ENCODE measurements at regions not wholly inside any gene's neighbourhood (a gene's known extent, or its start where the extent isn't known, plus 50 kb on each side); places are given as distances from the start of the nearest gene placed in this dataset.

- no peaks in the 10 kb centered on the region for H3K9me3 ChIP-seq (replicated peaks)
- no peak for TF ChIP-seq CTCF (IDR thresholded peaks at IDR 0.05; ENCODE audit: borderline replicate concordance)
- no peak for DNase-seq
- H3K27me3 ChIP-seq (ENCODE audit: low read depth), result no peaks in the 10 kb centered on the region
- H3K27ac ChIP-seq (replicated peaks), result no peak overlapping the region
- intact Hi-C loops (cut with micrococcal nuclease), result no loop called here
- no peak overlapping the region for H3K4me3 ChIP-seq
- H3K4me1 ChIP-seq, result peaks cover 28% of the 10 kb centered on the region
- H3K36me3 ChIP-seq, result no peaks in the 10 kb centered on the region
Observed at GRCh38 chr22:23517804-23518375, 62.2 kb downstream of the IGLL1 start.

- Histone ChIP-seq H3K27ac (replicated peaks) (no peak overlapping the region), H3K9me3 (replicated peaks) (no peaks in the 10 kb centered on the region), H3K4me3 (no peak overlapping the region), H3K36me3 (no peaks in the 10 kb centered on the region), H3K4me1 (peaks cover 15% of the 10 kb centered on the region), H3K27me3 (ENCODE audit: low read depth) (no peaks in the 10 kb centered on the region)
- intact Hi-C loops (cut with micrococcal nuclease), result no loop called here
- DNase-seq, result no peak
- TF ChIP-seq CTCF (IDR thresholded peaks at IDR 0.05; ENCODE audit: borderline replicate concordance), result no peak
Observed at GRCh38 chr22:23516304-23516703, 63.8 kb downstream of the IGLL1 start.

GRCh38 chr22:23514322-23515038 lies 65.6 kb downstream of the IGLL1 start:
- intact Hi-C loops (cut with micrococcal nuclease), result no loop called here
- H3K4me1 ChIP-seq, result no peaks in the 10 kb centered on the region
- no peak overlapping the region for H3K27ac ChIP-seq (replicated peaks)
- no peak overlapping the region for H3K4me3 ChIP-seq
- no peaks in the 10 kb centered on the region for H3K9me3 ChIP-seq (replicated peaks)
- no peak for TF ChIP-seq CTCF (IDR thresholded peaks at IDR 0.05; ENCODE audit: borderline replicate concordance)
- no peaks in the 10 kb centered on the region for H3K27me3 ChIP-seq (ENCODE audit: low read depth)
- H3K36me3 ChIP-seq, result no peaks in the 10 kb centered on the region
- DNase-seq, result no peak

GRCh38 chr22:23513705-23514104 lies 66.4 kb downstream of the IGLL1 start:
- intact Hi-C loops (cut with micrococcal nuclease), result no loop called here
- Histone ChIP-seq H3K27me3 (ENCODE audit: low read depth) (no peaks in the 10 kb centered on the region), H3K27ac (replicated peaks) (no peak overlapping the region), H3K4me1 (no peaks in the 10 kb centered on the region), H3K4me3 (no peak overlapping the region), H3K9me3 (replicated peaks) (no peaks in the 10 kb centered on the region), H3K36me3 (no peaks in the 10 kb centered on the region)
- no peak for TF ChIP-seq CTCF (IDR thresholded peaks at IDR 0.05; ENCODE audit: borderline replicate concordance)
- no peak for DNase-seq

GRCh38 chr22:23513133-23513532 lies 67.0 kb downstream of the IGLL1 start:
- no peak overlapping the region for H3K27ac ChIP-seq (replicated peaks)
- TF ChIP-seq CTCF (IDR thresholded peaks at IDR 0.05; ENCODE audit: borderline replicate concordance), result no peak
- H3K4me3 ChIP-seq, result no peak overlapping the region
- no peaks in the 10 kb centered on the region for H3K9me3 ChIP-seq (replicated peaks)
- DNase-seq, result no peak
- no peaks in the 10 kb centered on the region for H3K4me1 ChIP-seq
- no peaks in the 10 kb centered on the region for H3K36me3 ChIP-seq
- H3K27me3 ChIP-seq (ENCODE audit: low read depth), result no peaks in the 10 kb centered on the region
- intact Hi-C loops (cut with micrococcal nuclease), result no loop called here
